ENCODE measurements at regions not wholly inside any gene's neighbourhood (a gene's known extent, or its start where the extent isn't known, plus 50 kb on each side); places are given as distances from the start of the nearest gene placed in this dataset.
A peak's percentile ranks its signal among the peaks of the same experiment; 100 is the strongest.

DNA sequence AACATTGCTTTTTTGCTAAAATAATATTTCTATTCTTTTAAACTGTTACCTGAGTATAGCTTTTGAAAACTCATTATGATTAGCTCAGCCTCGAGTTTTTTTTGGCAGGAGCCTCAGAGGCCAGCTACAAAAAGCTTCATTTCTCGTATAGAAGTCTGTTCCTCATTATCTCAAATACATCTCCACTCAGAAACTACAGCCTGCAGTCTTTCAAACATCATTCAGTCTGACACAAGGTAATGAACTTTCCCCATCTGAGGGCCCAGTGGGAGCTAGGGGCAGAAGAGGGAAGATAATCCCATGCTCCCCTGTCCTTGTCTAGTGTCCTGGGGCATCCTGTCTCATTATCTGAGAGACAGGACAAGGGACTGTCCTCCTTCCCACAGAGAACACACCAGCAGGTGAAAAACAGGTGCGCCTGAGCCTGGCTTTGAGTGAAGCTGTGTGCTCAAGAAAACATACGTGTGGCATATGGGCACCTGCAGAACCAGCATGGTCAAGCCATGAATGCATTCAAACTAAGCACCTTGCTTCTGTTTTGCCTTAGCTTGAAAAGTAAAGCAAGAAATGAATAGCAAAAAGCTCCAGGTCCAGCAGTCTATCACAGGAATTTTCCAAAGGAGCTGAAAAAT is 247.5 kb downstream of the MREG start:
- no peak for DNase-seq

- DNase-seq: peak; percentile 88
Measured at GRCh38 chr2:215764441-215765048, 248.8 kb downstream of the MREG start.

DNA sequence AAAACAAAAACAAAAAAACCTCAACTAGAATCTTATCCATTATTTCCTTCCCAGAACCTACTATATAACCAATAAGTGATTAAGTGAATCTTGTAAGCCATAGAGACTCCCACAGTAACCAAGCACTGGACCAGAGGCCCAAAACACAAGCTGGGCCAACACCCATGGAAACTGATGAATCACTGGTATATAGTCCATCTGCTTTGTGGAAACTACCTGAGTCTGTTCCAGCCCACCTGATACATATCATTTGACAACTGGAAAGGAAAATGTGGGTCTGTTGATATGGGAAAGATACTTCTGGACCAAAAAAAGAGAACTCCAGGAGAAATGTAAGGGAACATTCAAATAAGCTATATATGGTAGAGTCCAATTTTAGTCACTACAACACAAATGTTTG is 252.8 kb downstream of the MREG start:
- no peak for DNase-seq

GRCh38 chr2:215760091-215760490 is 253.3 kb downstream of the MREG start:
- DNase-seq: no peak

DNA sequence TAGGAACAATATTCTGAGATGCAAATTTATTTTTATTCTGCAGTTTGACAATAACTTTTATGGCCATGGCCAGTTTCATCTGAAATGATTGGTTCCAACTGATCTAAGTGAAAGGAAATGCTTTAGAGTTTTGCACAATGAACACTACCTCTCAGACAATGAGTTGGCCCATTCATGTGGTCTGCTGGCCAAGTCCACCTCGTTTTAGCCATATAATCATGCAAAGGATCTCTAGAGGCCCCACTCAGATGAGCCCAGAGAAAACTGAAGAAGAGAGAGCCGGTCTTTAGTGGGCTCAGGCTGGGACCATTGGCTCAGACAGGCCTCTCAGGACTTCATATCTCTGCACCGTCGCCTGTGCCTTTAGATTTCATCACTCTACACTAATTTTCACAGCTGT is 254.7 kb downstream of the MREG start:
- no peak for DNase-seq

DNA sequence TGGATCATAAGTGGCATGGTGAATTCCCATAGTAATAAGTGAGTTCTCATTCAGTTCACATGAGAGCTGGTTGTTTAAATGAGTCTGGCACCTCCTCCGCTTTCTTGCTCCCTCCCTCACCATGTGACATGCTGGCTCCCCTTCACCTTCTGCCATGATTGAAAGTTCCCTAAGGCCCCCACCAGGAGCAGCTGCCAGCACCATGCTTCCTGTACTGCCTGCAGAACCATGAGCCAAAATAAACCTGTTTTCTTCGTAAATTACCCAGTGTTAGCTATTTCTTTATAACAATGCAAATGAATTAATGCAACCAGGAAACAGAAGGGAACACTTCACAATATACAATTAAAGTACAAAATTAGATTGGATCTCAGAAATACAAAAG is 257.0 kb downstream of the MREG start:
- DNase-seq: no peak

DNA sequence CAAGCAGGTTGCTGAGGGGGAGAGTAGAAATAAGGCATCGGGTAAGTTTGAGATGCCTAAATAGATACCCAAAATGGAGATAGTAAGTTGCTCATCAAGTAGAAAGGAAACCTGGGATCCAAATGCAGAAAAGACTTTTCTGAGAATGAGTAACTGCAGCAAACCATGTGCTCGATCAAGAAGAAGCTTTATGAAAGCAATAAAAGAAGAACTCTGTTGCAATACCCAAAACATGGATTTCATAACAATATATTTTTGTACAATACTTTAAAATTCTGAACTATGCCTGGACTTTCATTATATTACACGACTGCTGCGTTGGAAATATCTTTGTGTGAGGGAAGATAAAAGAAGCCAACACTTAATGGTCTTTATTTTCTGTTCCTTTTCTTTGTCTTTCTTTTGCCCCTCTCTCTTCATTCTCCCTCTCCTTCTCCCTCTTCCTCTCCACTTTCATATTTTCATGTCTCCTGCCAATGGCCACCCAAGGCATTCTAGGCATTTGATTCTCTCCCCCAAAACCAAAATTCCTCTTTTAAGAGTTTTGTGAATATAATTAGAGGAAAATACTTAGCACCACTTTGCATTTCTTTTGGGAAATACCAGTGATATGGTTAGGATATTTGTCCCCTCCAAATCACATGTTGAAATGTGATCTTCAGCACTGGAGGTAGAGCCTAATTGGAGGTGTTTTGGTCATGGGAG is 257.6 kb downstream of the MREG start:
- no peak for DNase-seq

- DNase-seq: no peak
Measured at GRCh38 chr2:215754546-215754945, 258.8 kb downstream of the MREG start.

GRCh38 chr2:215753808-215754207 is 259.5 kb downstream of the MREG start:
- no peak for DNase-seq

DNA sequence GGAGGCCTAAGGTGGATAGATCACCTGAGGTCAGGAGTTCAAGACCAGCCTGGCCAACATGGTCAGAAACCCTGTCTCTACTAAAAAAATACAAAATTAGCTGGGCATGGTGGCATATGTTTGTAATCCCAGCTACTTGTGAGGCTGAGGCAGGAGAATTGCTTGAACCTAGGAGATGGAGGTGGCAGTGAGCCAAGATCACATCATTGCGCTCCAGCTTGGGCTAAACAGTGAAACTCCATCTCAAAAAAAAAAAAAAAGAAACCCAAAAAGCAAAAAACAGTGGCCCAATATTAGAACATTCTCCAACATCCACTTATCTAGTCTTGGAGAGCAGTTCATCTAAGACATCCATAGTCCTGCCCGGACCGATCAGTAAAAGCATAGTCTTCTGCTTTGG is 260.4 kb downstream of the MREG start:
- no peak for DNase-seq

DNA sequence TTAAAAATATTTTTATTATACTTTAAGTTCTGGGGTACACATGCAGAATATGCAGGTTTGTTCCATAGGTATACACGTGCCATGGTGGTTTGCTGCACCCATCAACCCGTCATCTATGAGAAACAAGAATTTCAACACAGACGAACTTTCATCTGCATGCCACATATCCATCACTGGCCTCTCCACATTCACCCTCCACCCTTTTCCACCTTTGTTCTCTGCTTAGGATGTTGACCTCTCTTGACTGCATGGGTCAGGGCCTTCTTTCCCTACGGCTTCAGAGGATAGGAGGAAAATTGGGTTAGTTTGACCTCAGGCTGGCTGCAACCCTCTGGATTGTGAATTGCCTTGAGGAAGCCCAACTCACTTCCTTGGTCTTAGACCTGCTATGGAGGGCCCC is 260.9 kb downstream of the MREG start:
- no peak for DNase-seq

DNA sequence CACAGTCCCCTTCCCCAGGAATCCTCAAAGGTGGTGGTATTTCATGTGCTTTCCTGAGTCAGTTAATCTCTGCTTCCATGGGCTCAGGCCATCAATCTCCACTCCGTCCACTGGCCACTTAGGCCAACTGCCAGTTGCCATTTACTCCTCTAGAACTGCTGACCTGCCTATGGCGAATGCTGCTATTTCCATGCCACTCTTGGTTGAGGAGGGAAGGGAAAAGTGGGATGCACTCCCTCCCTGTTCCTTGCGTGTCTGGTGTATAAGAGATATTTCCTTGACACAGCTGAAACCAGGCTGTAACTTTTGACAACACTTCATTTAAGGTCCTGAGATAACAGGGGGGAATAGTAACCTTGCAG is 261.5 kb downstream of the MREG start:
- no peak for DNase-seq

DNA sequence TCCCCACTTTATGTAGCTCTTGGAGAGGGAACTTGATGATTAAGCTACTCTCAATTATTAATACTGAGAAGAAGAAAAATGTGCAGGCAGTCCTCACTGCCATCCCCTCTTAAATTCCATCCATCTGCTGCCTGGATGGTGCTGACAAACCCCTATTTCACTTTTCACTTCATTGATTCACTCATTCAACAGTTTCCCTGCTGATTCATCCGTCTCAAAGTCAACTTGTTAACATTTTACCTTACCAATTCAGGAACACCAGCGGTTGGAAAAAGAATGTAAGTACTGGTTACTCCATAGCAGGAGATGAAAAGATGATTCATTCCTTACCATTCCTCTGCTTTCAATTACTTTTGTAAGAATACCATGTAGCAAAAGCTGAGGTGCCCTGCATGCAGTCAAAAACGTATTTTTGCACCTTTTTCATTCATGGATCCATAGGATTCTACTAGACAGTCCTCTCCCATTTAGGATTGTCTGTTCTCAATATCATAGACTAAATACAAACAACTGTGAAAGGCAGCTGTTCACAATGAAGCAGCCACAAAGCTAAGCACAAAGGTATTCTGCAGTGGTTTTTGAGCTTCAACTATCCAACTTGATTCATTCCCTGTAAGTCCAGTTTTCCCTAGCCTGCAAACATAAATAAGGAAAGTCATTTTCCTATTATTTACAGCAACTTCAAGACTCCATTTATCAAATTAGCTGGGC is 262.0 kb downstream of the MREG start:
- DNase-seq: no peak

DNA sequence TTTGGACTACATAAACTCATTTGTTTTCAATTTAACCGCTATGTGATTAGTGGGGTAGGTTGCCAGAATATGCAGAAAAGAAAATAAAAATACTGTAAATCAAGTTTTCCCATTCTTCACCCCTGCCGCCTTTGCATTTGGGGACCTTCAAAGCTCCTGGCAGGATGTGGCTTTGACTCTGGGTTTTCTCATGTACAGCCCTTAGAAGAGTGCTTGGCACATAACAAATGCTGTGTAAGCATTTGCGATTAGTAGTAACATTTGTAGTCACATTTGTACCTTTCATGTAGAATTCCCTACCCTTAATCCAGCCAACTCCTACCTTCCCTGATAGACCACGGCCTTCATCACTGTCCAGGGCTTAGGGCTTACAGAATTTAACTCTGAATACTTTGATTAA is 262.6 kb downstream of the MREG start:
- DNase-seq: no peak

GRCh38 chr2:215749092-215749957 is 264.0 kb downstream of the MREG start:
- no peak for DNase-seq

- no peak for DNase-seq
Measured at GRCh38 chr2:215748446-215748845, 264.9 kb downstream of the MREG start.

- DNase-seq: no peak
Measured at GRCh38 chr2:215746887-215747615, 266.3 kb downstream of the MREG start.

GRCh38 chr2:215746226-215746886 is 267.0 kb downstream of the MREG start:
- DNase-seq: no peak

DNA sequence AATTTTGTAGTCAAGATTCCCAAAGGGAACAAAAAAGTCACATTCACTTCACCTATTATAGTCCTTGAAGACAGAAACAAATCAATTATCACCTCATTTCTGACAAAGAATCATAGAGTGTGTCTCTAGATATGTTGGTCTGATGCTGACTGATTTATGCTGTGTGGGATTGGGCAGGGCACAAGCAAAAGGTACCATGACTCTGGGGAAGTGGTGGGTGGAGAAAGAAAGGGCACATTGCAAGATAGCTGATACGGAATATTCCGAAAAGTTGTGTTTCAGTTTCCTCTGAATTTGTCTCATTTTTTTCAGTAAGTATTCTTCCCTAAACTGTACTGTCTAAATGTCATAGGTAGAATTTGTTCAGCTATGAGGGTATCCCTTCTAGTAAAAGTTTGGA is 268.0 kb downstream of the MREG start:
- no peak for DNase-seq

DNA sequence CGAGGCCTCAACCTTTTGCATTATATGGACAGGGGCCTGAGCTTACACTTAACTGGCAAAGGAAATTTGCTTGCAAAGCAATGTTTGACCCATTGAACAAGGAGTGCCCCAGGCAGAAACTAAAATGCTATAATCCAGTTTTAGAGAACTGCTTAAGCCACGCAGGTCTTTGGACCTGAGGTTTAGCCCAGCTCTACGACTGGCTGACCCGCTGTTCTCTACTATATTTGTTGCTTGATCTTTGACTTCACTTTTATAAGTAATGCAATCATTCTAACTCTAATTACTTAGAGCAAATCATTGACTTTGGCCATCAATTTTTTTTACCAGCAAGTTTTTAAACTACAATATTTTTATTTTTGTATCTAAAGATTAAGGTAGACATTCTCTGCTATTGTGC is 268.8 kb downstream of the MREG start:
- no peak for DNase-seq

DNA sequence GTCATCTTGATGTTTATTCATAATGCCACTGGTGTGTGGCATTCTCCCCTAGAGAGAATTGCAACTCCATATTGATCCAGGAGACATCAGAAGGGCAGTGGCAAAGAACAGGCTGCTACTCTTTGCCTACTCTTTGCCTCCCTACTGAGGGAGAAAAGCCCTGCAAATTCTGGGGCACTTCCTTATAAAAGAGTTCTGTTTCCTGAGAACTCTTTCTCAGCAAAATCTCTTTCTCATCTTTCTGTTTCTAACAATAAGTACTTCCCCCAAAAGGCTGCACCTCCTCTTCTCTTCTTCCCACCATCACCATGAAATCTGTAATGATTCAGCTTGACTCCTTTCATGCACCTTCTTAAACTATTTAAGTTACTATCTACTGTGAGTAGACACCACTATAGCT is 270.3 kb downstream of the MREG start:
- no peak for DNase-seq

- DNase-seq: no peak
Measured at GRCh38 chr2:215742021-215742420, 271.3 kb downstream of the MREG start.
